GM18502 (cell line): ENCODE measurements at regions not wholly inside any gene's neighbourhood (a gene's known extent, or its start where the extent isn't known, plus 50 kb on each side); places are given as distances from the start of the nearest gene placed in this dataset.

Source experiments
- ATAC-seq: cut with Tn5 transposase; IDR thresholded peaks from one replicate; pipeline ENCODE4 v1.9.1; 2021; ENCODE audit warnings: mild to moderate bottlenecking; ENCODE audit not compliant: unreplicated experiment, poor library complexity

- no peak for ATAC-seq
Measured at GRCh38 chr18:78757014-78757413, 222.6 kb upstream of the SALL3 start.

- ATAC-seq, result no peak
Measured at GRCh38 chr18:78758496-78758895, 221.1 kb upstream of the SALL3 start.

DNA sequence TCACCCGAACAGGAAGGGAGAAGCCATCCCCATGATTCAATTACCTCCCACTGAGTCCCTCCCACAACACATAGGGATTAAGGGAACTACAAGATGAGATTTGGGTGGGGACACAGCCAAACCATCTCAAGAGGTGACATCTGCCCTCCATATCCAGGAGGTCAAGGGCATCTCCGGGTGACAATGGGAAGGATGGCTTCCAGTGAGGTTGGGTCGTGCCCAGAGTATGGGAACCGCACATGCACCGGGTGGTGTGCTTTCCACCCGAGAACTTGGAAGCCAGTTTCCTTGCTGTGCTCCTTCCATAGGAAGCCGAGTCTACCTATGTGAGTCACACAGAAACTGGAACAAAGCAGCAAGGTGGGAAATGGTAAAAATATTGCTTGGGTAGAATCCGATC lies 216.9 kb upstream of the SALL3 start:
- no peak for ATAC-seq

- no peak for ATAC-seq
Measured at GRCh38 chr18:78764544-78764943, 215.1 kb upstream of the SALL3 start.

GRCh38 chr18:78765142-78765541 lies 214.5 kb upstream of the SALL3 start:
- no peak for ATAC-seq

DNA sequence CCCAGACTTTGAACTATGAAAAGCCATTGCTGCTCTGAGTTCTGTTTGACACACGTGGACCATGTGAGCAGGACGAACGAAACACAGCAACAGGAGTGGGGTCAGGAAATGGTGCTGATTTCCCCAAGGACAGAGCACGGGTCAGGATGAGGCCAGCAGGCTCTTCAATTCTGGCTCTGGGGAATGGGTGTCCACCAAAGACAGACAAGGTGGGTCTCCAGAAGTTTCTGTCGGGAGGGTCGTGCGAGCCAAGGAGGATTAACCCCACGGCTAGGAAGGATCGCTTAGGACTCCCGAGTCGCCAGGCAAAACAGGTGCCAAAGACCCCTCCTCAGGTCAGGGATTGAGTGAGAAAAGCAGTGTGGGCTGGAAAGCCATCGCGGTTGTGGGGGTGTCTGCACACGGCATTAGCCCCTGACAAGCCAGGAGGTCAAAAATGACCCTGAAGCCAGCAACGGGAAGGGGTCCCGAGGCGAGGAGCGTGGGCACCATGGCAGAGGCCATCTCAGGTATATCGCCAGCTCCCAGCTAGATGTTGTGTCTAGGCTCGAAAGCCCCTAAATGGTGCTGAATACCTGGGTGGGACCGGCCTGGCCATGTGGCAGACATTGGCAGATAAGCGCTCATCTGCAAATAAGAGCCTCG lies 213.9 kb upstream of the SALL3 start:
- no peak for ATAC-seq

GRCh38 chr18:78766651-78767533 lies 212.7 kb upstream of the SALL3 start:
- ATAC-seq, result no peak

GRCh38 chr18:78767648-78768071 lies 212.0 kb upstream of the SALL3 start:
- ATAC-seq, result no peak

GRCh38 chr18:78768221-78768620 lies 211.4 kb upstream of the SALL3 start:
- ATAC-seq, result no peak

GRCh38 chr18:78768656-78769501 lies 210.7 kb upstream of the SALL3 start:
- no peak for ATAC-seq

DNA sequence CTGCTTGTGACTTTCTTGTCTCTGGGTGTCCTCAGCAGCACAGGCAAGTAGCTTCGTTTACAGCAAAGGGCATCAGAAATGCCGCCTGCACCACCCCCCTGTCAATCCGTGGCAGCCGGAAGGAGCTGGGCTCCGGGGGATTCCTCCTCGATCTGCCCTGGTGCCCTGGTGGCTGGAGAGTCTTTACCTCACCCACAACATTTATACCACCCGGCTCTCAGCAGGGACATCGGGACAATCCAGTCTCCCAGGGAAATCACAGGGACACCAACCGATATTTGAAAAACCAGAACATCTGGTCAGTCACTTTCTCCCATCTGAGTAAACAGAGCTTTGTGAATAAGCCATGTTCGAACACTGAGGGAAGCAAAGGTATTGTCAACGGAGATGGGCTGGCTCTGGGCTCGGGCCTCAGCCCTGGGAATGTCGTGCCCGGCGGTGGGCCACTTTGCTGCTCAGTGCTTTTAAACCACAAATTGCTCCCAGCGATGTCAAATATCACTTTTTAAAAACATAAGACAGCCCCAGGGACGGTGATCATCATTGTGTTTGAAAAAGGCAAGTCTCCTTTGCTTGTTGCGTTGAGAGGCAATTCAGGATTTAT lies 210.0 kb upstream of the SALL3 start:
- no peak for ATAC-seq

- ATAC-seq, result no peak
Measured at GRCh38 chr18:78770139-78770822, 209.3 kb upstream of the SALL3 start.

DNA sequence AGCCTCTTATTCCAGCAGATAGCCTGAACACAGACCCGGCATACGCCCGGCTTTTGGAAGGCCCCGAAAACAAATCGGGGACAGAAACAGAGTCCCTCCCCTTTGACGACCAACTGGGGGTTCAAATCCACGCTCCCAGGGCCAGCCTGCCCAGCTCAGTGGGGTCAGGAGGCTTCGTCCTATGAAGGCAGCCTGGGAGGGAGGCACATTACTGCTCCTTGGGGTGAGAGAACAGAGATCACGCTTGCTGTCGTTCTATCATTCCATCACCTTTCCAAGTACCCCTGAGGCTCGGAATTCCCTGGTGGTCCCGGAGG lies 208.8 kb upstream of the SALL3 start:
- no peak for ATAC-seq

- ATAC-seq, result no peak
Measured at GRCh38 chr18:78771496-78772359, 207.9 kb upstream of the SALL3 start.

- ATAC-seq, result no peak
Measured at GRCh38 chr18:78772360-78773302, 207.0 kb upstream of the SALL3 start.

GRCh38 chr18:78773303-78773755 lies 206.3 kb upstream of the SALL3 start:
- no peak for ATAC-seq

- no peak for ATAC-seq
Measured at GRCh38 chr18:78773819-78774218, 205.8 kb upstream of the SALL3 start.

DNA sequence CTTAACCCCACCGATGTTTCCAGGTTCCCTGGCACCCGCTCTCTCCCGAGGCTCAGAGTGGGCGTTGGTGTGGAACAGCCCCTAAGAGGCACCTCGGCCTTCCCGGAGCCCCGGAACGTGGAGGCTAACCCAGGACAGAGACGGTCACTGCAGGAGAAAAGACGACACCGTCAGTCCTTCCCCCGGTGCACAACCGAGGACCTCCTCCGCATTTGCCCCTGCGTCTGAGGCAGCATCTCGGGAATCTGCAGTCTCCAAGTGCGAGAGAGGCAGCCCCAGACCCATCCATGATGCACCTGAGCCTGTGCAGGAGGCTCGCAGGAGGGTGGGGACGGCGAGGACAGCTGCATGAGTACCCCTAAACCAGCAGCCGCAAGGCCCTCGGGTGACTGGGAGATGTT lies 204.9 kb upstream of the SALL3 start:
- ATAC-seq, result no peak
